GM19455 (cell line): ENCODE measurements at regions not wholly inside any gene's neighbourhood (a gene's known extent, or its start where the extent isn't known, plus 50 kb on each side); places are given as distances from the start of the nearest gene placed in this dataset.

ENCODE experiments used
- ATAC-seq: cut with Tn5 transposase; IDR thresholded peaks from one replicate; pipeline ENCODE4 v1.9.1; 2021; ENCODE audit not compliant: unreplicated experiment

GRCh38 chr2:129904532-129905446, 74.7 kb upstream of the RAB6C start:
- ATAC-seq, result no peak

- no peak for ATAC-seq
Observed at GRCh38 chr2:129905664-129906081, 73.8 kb upstream of the RAB6C start.

GRCh38 chr2:129906139-129906860, 73.2 kb upstream of the RAB6C start:
- ATAC-seq, result no peak

- ATAC-seq, result no peak
Observed at GRCh38 chr2:129906861-129907235, 72.6 kb upstream of the RAB6C start.

GRCh38 chr2:129907256-129907998, 72.0 kb upstream of the RAB6C start:
- ATAC-seq, result no peak

GRCh38 chr2:129908721-129909373, 70.6 kb upstream of the RAB6C start:
- no peak for ATAC-seq

- ATAC-seq, result no peak
Observed at GRCh38 chr2:129909651-129910418, 69.6 kb upstream of the RAB6C start.

- ATAC-seq, result no peak
Observed at GRCh38 chr2:129910446-129911362, 68.8 kb upstream of the RAB6C start.

GRCh38 chr2:129911363-129912065, 68.0 kb upstream of the RAB6C start:
- no peak for ATAC-seq

- ATAC-seq, result no peak
Observed at GRCh38 chr2:129912066-129912820, 67.2 kb upstream of the RAB6C start.

GRCh38 chr2:129912871-129913694, 66.4 kb upstream of the RAB6C start:
- no peak for ATAC-seq

- ATAC-seq, result no peak
Observed at GRCh38 chr2:129913695-129914495, 65.6 kb upstream of the RAB6C start.

- no peak for ATAC-seq
Observed at GRCh38 chr2:129914538-129915302, 64.7 kb upstream of the RAB6C start.

GRCh38 chr2:129915303-129915840, 64.1 kb upstream of the RAB6C start:
- ATAC-seq, result no peak

- ATAC-seq, result no peak
Observed at GRCh38 chr2:129918604-129919003, 60.9 kb upstream of the RAB6C start.
